Liver (tissue), 8 donors: ENCODE measurements at regions not wholly inside any gene's neighbourhood (a gene's known extent, or its start where the extent isn't known, plus 50 kb on each side); places are given as distances from the start of the nearest gene placed in this dataset.

Experiments
- DNase-seq: peaks from one replicate; pipeline ENCODE4 v3.0.0-alpha.2; 2017; ENCODE audit warnings: low spot score
- H3K27ac ChIP-seq, 2 donors: one replicate each; pipeline ENCODE4 v1.7.0; 2013; ENCODE audit warnings: inconsistent platforms in 2 of 2, low read length in 2 of 2, control low read depth in 1 of 2, low read depth in 1 of 2, mild to moderate bottlenecking in 1 of 2
- H3K27me3 ChIP-seq, 4 donors: one replicate each; pipeline versions ENCODE4 v1.6.1 to v1.7.0; 2013; ENCODE audit warnings: low read length in 3 of 4, inconsistent platforms in 1 of 4, mild to moderate bottlenecking in 1 of 4, moderate library complexity in 1 of 4; ENCODE audit not compliant: control insufficient read depth in 4 of 4, insufficient read depth in 4 of 4
- H3K36me3 ChIP-seq, 4 donors: one replicate each; pipeline versions ENCODE4 v1.6.1 to v1.7.0; 2013; ENCODE audit warnings: low read length in 3 of 4, mild to moderate bottlenecking in 3 of 4, low read depth in 1 of 4, moderate library complexity in 1 of 4; ENCODE audit not compliant: control insufficient read depth in 4 of 4, insufficient read depth in 3 of 4
- H3K4me1 ChIP-seq, 4 donors: one replicate each; pipeline versions ENCODE4 v1.6.1 to v1.7.0; 2013; ENCODE audit warnings: low read length in 3 of 4, mild to moderate bottlenecking in 3 of 4, moderate library complexity in 1 of 4; ENCODE audit not compliant: control insufficient read depth in 4 of 4, insufficient read depth in 4 of 4
- H3K4me3 ChIP-seq, 3 donors: one replicate each; pipeline versions ENCODE4 v1.6.1 to v1.7.0; 2013; ENCODE audit warnings: low read length in 3 of 3, control low read depth in 1 of 3, low read depth in 1 of 3, mild to moderate bottlenecking in 1 of 3
- H3K9ac ChIP-seq, 2 donors: one replicate each; pipeline ENCODE4 v1.7.0; 2013; ENCODE audit warnings: low read length in 2 of 2, mild to moderate bottlenecking in 2 of 2, moderate library complexity in 2 of 2, control low read depth in 1 of 2, low read depth in 1 of 2
- H3K9me3 ChIP-seq, 4 donors: one replicate each; pipeline versions ENCODE4 v1.6.1 to v1.7.0; 2013; ENCODE audit warnings: low read length in 3 of 4; ENCODE audit not compliant: control insufficient read depth in 4 of 4
- EGR1 ChIP-seq, 2 donors: IDR thresholded peaks; 2 replicates each; pipeline ENCODE4 v1.6.1; 2016 to 2018; ENCODE audit warnings: antibody characterized with exemption in 2 of 2, low read depth in 2 of 2
- FOXA1 ChIP-seq: IDR thresholded peaks from 2 replicates; pipeline ENCODE4 v1.6.1; 2016; ENCODE audit warnings: antibody characterized with exemption
- FOXA2 ChIP-seq: IDR thresholded peaks from 2 replicates; pipeline ENCODE4 v1.6.1; 2016; ENCODE audit warnings: antibody characterized with exemption
- GABPA ChIP-seq, 2 donors: IDR thresholded peaks in 1 of 2; conservative IDR thresholded peaks in 1 of 2; 2 replicates each; pipeline ENCODE4 v1.6.1; 2016; ENCODE audit warnings: antibody characterized with exemption in 2 of 2, mild to moderate bottlenecking in 1 of 2, moderate library complexity in 1 of 2
- HNF4A ChIP-seq, 2 donors: conservative IDR thresholded peaks; 2 replicates each; pipeline ENCODE4 v1.6.1; 2016; ENCODE audit warnings: antibody characterized with exemption in 2 of 2, mild to moderate bottlenecking in 2 of 2
- HNF4G ChIP-seq: IDR thresholded peaks from 2 replicates; pipeline ENCODE4 v1.6.1; 2016; ENCODE audit warnings: antibody characterized with exemption
- JUND ChIP-seq, 2 donors: IDR thresholded peaks; 2 replicates each; pipeline ENCODE4 v1.6.1; 2016; ENCODE audit warnings: antibody characterized with exemption in 2 of 2
- NR2F2 ChIP-seq: IDR thresholded peaks from 2 replicates; pipeline ENCODE4 v1.6.1; 2016; ENCODE audit warnings: antibody characterized with exemption
- RAD21 ChIP-seq, 2 donors: IDR thresholded peaks; 2 replicates each; pipeline ENCODE4 v1.6.1; 2016; ENCODE audit warnings: antibody characterized with exemption in 2 of 2, mild to moderate bottlenecking in 2 of 2
- RXRA ChIP-seq, 2 donors: IDR thresholded peaks; 2 replicates each; pipeline ENCODE4 v1.6.1; 2017 to 2018; ENCODE audit warnings: antibody characterized with exemption in 2 of 2, mild to moderate bottlenecking in 1 of 2
- TAF1 ChIP-seq: conservative IDR thresholded peaks from 2 replicates; pipeline ENCODE4 v1.6.1; 2016; ENCODE audit warnings: antibody characterized with exemption, mild to moderate bottlenecking
- YY1 ChIP-seq: IDR thresholded peaks from 2 replicates; pipeline ENCODE4 v1.6.1; 2016; ENCODE audit warnings: antibody characterized with exemption, mild to moderate bottlenecking
- WGBS: extraction: QIAGEN DNeasy Blood & Tissue Kit; methylation state at CpG from one replicate; pipeline ENCODE4 v1.1.7; 2013; 5-methylcytosine and 5-hydroxymethylcytosine counted together
- TF ChIP-seq, protein P1 (sequence below): fragments of 150-350 bp; IDR thresholded peaks from 2 replicates; pipeline ENCODE4 v1.5.1; 2017; ENCODE audit warnings: improper control_type of control experiment, low read depth, low read length; ENCODE audit not compliant: missing input control
- TF ChIP-seq, protein P2 (sequence below): IDR thresholded peaks from 2 replicates; pipeline ENCODE4 v1.6.1; 2016; ENCODE audit warnings: antibody characterized with exemption
- TF ChIP-seq, protein P3 (sequence below): IDR thresholded peaks from 2 replicates; pipeline ENCODE4 v1.6.1; 2016; ENCODE audit warnings: antibody characterized with exemption
- TF ChIP-seq, protein P4 (sequence below): IDR thresholded peaks from 2 replicates; pipeline ENCODE4 v1.6.1; 2016; ENCODE audit warnings: antibody characterized with exemption, mild to moderate bottlenecking
- TF ChIP-seq, protein P5 (sequence below): IDR thresholded peaks from 2 replicates; pipeline ENCODE4 v1.6.1; 2016; ENCODE audit warnings: antibody characterized with exemption
- donor health status: healthy.
- donor health status: healthy.
- donor health status: healthy.
- donor health status: healthy.
- donor health status: healthy.

DNA sequence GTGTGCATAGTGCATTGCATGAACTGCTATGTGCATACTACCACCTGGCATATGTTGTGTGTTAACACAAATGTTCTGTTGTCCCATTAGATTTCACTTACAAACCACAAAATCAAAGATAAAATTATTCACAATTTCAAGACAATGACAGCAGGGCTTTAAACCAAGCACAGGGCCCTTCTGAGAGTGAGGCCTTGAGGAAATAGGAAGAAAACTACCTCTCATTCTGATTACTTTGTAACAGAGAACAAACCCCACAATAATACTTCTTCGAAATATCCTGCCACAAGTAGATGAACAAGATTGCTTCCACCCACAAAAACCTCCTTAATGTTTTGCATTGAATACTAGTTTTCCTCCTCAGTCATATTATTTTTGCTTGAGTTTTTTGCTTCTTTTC lies 85.5 kb upstream of the SPANXB1 start:
- Histone ChIP-seq H3K9me3 (no peaks in the 10 kb centered on the region), H3K27me3 (no peaks in the 10 kb centered on the region), H3K9ac (no peak overlapping the region), H3K4me3 (no peak overlapping the region), H3K36me3 (no peaks in the 10 kb centered on the region), H3K4me1 (peaks cover 0 to 30% (median 28%) of the 10 kb centered on the region in 4 donors), H3K27ac (no peak overlapping the region)
- TF ChIP-seq, protein P1, sequence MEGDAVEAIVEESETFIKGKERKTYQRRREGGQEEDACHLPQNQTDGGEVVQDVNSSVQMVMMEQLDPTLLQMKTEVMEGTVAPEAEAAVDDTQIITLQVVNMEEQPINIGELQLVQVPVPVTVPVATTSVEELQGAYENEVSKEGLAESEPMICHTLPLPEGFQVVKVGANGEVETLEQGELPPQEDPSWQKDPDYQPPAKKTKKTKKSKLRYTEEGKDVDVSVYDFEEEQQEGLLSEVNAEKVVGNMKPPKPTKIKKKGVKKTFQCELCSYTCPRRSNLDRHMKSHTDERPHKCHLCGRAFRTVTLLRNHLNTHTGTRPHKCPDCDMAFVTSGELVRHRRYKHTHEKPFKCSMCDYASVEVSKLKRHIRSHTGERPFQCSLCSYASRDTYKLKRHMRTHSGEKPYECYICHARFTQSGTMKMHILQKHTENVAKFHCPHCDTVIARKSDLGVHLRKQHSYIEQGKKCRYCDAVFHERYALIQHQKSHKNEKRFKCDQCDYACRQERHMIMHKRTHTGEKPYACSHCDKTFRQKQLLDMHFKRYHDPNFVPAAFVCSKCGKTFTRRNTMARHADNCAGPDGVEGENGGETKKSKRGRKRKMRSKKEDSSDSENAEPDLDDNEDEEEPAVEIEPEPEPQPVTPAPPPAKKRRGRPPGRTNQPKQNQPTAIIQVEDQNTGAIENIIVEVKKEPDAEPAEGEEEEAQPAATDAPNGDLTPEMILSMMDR: no peak
- TF ChIP-seq RAD21 (IDR thresholded peaks at IDR 0.05) (no peak), HNF4A (conservative IDR thresholded peaks at IDR 0.05) (no peak), NR2F2 (no peak), TAF1 (no peak), FOXA2 (no peak)
- TF ChIP-seq, protein P2, sequence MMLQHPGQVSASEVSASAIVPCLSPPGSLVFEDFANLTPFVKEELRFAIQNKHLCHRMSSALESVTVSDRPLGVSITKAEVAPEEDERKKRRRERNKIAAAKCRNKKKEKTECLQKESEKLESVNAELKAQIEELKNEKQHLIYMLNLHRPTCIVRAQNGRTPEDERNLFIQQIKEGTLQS: no peak
- TF ChIP-seq, protein P3, sequence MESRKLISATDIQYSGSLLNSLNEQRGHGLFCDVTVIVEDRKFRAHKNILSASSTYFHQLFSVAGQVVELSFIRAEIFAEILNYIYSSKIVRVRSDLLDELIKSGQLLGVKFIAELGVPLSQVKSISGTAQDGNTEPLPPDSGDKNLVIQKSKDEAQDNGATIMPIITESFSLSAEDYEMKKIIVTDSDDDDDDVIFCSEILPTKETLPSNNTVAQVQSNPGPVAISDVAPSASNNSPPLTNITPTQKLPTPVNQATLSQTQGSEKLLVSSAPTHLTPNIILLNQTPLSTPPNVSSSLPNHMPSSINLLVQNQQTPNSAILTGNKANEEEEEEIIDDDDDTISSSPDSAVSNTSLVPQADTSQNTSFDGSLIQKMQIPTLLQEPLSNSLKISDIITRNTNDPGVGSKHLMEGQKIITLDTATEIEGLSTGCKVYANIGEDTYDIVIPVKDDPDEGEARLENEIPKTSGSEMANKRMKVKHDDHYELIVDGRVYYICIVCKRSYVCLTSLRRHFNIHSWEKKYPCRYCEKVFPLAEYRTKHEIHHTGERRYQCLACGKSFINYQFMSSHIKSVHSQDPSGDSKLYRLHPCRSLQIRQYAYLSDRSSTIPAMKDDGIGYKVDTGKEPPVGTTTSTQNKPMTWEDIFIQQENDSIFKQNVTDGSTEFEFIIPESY: no peak
- no peak for DNase-seq
- 75% methylated on average over 1 of the region's 1 CpG for WGBS

DNA sequence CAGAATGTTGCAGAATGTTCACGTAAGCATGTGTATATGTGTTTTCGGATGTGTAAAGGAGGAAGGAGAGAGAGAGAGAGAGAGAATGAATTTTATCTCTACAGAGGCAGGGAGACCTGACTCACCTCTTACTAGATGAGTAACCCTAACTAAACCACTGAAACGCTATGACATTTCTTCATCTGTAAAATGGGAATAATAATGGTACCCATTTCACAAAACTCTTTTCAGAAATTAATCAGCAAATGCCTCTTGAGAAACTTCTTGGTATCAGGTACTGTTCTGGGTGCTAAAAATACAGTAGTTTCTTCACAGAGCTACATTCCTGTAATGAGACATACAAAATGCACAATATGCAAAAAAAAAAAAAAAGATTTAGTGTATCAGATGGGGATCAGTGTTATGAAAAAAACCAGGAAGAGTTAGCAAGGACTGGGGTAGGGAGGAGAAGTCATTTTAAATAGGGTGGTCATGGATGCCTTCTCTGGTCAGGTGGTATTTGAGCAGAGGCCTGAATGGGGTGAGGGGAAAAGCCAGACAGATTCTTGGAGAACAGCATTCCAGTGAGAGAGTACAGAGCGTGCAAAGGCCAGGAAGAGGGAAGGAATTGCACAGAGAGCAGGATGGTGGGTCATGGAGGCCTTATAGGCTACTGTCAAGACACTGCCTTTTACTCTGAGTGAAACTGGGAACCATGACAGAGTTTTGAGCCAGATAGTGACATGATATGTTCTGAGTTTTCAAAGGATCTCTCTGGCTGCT lies 84.9 kb upstream of the SPANXB1 start:
- TF ChIP-seq, protein P2: no peak
- no peak for TF ChIP-seq JUND (IDR thresholded peaks at IDR 0.05)
- no peak for TF ChIP-seq HNF4G
- no peak for TF ChIP-seq FOXA1
- no peak for TF ChIP-seq GABPA (IDR thresholded peaks at IDR 0.05 in 1 of 2, conservative IDR thresholded peaks at IDR 0.05 in 1 of 2)
- TF ChIP-seq, protein P1: no peak
- TF ChIP-seq RXRA (IDR thresholded peaks at IDR 0.05): no peak
- TF ChIP-seq FOXA2: no peak
- no peak for TF ChIP-seq YY1
- TF ChIP-seq, protein P4, sequence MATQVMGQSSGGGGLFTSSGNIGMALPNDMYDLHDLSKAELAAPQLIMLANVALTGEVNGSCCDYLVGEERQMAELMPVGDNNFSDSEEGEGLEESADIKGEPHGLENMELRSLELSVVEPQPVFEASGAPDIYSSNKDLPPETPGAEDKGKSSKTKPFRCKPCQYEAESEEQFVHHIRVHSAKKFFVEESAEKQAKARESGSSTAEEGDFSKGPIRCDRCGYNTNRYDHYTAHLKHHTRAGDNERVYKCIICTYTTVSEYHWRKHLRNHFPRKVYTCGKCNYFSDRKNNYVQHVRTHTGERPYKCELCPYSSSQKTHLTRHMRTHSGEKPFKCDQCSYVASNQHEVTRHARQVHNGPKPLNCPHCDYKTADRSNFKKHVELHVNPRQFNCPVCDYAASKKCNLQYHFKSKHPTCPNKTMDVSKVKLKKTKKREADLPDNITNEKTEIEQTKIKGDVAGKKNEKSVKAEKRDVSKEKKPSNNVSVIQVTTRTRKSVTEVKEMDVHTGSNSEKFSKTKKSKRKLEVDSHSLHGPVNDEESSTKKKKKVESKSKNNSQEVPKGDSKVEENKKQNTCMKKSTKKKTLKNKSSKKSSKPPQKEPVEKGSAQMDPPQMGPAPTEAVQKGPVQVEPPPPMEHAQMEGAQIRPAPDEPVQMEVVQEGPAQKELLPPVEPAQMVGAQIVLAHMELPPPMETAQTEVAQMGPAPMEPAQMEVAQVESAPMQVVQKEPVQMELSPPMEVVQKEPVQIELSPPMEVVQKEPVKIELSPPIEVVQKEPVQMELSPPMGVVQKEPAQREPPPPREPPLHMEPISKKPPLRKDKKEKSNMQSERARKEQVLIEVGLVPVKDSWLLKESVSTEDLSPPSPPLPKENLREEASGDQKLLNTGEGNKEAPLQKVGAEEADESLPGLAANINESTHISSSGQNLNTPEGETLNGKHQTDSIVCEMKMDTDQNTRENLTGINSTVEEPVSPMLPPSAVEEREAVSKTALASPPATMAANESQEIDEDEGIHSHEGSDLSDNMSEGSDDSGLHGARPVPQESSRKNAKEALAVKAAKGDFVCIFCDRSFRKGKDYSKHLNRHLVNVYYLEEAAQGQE: no peak
- TF ChIP-seq, protein P3: no peak
- TF ChIP-seq NR2F2: no peak
- TF ChIP-seq EGR1 (IDR thresholded peaks at IDR 0.05; ENCODE audit: low read depth in 2 of 2): no peak
- TF ChIP-seq RAD21 (IDR thresholded peaks at IDR 0.05): no peak
- no peak for TF ChIP-seq HNF4A (conservative IDR thresholded peaks at IDR 0.05)
- TF ChIP-seq, protein P5, sequence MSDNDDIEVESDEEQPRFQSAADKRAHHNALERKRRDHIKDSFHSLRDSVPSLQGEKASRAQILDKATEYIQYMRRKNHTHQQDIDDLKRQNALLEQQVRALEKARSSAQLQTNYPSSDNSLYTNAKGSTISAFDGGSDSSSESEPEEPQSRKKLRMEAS: no peak
- H3K9me3 ChIP-seq: no peaks in the 10 kb centered on the region
- H3K4me3 ChIP-seq: no peak overlapping the region
- DNase-seq: no peak
- no peak overlapping the region for H3K27ac ChIP-seq
- H3K36me3 ChIP-seq: no peaks in the 10 kb centered on the region
- H3K4me1 ChIP-seq: peaks cover 0 to 24% (median 23%) of the 10 kb centered on the region in 4 donors
- WGBS: 90% methylated on average over 4 of the region's 4 CpGs
- H3K9ac ChIP-seq: no peak overlapping the region
- H3K27me3 ChIP-seq: no peaks in the 10 kb centered on the region
